ENCODE measurements at regions not wholly inside any gene's neighbourhood (a gene's known extent, or its start where the extent isn't known, plus 50 kb on each side); places are given as distances from the start of the nearest gene placed in this dataset.
"Not testable (repeated sequence)": the region's sequence is repeated elsewhere in the genome, so short reads cannot be mapped to it uniquely, and the experiment has no call there.

DNA sequence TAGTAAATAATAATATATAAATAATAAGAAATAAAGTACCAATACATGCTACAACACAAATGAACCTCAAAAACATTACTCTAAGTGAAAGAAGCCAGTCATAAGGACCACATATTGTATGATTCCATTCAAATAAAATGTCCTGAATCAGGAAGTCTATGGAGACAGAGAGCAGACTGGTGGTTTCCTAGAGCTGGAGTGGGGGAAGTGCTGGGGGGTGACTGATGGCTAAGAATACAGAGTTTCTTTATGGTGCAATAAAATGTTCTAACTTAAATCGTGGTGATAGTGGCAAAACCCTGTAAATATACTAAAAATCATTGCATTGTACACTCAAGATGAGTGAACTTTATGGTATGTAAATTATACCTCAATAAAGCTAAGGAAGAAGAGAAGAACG lies 376.5 kb downstream of the BUD13 start:
- FAIRE-seq, result no peak

DNA sequence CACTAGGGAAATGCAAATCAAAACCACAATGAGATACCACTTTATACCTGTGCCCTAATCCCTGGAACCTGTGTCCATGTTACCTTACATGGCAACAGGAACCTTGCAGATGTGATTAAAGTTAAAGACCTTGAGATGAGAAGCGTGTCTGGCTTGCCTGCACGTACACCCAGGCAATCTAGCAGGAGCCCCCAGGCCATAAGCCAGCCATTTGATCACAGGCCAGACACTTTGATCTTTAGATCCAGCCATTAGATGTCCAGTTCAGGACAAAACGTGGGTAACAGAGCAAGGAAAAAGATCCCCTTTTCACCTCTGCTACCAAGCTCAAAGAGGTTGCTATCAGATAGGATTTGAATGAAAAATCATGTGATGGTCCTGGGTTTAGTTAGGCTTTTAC lies 378.8 kb downstream of the BUD13 start:
- no peak for DNase-seq (ENCODE audit: low spot score in 2 of 2)
- FAIRE-seq, result no peak

More for the DNA sequence above, 376.5 kb downstream of the BUD13 start:
- DNase-seq (ENCODE audit: low spot score in 2 of 2), result no peak

DNA sequence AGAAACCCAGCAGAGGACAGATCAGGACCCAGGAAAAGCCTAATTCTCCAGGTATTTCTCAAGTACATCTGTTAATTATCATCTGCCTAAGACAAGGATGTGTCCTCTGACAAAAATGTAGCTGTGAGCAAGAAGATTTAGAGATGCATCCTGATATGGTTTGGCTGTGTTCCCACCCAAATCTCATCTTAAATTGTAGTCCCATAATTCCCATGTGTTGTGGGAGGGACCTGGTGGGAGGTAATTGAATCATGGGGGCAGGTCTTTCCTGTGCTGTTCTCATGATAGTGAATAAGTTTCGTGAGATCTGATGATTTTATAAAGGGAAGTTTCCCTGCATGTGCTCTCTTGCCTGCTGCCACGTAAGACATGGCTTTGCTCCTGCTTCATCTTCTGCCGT lies 381.8 kb downstream of the BUD13 start:
- no peak for DNase-seq (ENCODE audit: low spot score in 2 of 2)
- FAIRE-seq, result no peak

DNA sequence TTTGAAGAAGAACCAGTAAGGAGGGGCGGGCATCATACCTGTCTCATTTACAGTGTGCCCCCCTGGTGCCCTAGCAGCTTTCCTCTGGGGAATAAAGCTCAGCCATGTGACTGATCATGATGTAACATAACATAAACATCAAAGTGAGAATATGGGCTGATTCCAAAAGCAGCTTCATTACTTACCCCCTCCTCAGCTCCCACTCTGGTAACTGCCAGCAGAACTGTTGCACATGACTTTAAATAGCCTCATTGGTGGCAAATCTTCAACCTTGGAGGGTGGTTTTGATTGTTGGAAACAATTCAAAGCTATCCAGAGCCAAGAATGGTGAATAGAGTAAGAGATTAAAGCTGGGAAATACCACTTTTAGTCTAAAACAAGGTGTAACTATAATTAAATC lies 384.6 kb downstream of the BUD13 start:
- DNase-seq (ENCODE audit: low spot score in 2 of 2) (no peak), FAIRE-seq (no peak)

DNA sequence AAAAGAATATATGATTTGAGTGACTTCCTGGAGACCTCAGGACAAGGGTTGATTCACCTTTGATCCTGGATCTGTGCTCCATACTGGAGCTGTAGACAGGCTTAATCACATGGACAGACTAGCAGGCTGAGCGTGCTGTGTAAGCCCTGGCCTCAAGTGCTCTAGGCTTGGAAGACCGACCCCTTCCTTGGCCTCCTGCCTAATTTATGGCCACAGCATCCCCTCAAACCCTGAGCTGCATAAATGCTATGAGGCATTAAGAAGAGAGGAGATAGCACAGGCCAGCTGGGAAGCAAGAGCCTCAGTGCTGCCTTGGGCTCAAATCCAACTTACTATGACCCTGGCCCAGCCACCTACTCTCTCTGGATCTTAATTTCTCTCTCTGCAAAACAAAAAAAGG lies 385.1 kb downstream of the BUD13 start:
- FAIRE-seq (no peak), DNase-seq (ENCODE audit: low spot score in 2 of 2) (no peak)

DNA sequence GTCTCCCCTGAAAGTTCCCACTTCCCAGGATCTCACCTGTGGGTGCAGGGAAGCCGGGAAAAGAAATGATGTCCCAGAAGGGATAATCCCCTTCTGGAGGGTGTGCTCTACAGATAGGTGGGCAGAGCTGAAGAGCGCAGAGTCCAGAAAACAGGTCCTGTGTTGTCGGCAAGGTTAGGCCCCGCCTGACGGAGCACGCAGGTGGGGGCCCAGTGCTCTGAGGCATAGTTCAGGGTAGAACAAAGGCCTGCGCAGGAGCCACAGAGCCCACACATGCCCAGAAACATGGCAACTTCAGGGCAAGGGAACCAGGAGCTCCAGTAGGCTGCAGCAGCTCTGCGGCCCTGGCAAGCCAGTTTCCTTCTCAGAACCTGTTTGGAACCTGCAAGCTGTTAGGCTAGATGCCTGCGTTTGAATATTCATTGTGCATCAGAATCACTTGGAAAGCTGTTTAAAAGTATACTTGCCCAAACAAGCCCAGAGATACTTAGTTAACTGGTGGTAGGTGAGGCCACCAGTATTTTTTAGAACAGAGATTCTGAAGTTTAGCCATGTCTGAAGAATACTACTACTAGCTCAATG lies 386.6 kb downstream of the BUD13 start:
- FAIRE-seq, result no peak
- no peak for DNase-seq (ENCODE audit: low spot score in 2 of 2)

DNA sequence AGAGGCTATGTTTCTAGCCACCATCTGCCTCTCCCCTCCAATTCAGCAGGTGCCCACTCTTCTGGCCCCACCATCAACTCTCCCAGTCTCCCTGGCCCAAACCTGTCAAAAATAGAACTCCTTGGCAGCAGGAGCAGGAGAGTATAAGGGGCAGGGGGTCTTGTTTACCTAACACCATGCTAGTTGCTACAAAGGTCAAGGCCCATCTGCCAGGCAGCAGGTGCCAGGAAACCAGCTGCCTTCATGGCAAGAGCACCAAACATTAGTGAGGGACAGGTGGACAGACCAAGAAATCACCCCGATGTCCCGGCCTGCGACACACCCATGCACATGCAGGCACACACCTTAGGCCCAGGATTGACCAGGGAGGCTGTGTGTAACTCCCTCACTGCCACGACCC lies 387.9 kb downstream of the BUD13 start:
- FAIRE-seq (no peak), DNase-seq (ENCODE audit: low spot score in 2 of 2) (no peak)

DNA sequence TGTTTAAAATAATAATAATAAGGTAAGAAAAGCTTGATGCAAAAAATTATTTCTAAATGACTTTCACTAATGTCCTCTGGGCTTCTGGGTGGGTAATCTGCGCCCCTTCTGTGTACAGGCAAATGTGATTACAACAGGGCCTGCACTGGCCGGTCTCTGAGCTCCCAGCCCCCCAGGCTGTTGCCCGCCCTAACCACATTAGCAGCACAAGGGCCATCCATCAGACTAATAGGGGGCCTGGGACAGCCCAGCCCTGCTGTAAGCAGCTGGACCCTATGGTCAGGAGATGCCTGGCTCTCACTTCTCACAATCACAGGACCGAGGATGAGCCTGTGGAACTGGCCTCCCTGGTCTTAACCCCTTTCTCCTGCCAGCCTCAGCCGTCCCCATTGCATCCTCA lies 388.4 kb downstream of the BUD13 start:
- no peak for DNase-seq (ENCODE audit: low spot score in 2 of 2)
- FAIRE-seq, result no peak

DNA sequence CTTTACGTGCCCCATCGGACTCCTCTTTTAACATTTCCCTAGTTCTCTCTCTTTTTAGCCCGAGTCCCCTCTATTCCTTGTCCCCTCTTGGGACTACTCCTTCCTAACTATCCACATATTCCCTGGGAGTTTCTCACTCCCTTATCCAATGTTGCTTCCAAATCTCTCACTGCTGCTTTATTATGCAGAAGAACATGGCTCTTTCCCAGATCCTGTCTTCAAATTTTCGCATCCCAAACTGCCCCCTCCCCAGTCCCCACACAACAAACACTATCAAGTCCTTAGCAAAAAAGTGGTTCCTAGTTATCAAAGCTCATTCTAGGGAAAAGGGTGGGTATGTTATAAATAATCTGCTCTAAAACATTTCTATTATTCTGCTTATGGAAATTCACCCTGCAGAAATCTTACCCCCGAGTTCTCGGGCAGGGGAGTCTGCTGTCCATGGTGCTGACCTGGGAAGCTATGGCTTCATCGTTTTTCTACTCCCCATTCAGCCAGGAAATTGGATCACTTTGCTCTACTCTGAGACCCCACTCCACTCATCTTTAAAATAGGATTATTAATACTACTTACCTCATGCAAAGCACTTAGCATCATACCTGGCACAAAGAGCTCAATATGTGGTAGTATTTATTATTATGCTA lies 393.5 kb downstream of the BUD13 start:
- DNase-seq (ENCODE audit: low spot score in 2 of 2) (no peak), FAIRE-seq (no peak)

DNA sequence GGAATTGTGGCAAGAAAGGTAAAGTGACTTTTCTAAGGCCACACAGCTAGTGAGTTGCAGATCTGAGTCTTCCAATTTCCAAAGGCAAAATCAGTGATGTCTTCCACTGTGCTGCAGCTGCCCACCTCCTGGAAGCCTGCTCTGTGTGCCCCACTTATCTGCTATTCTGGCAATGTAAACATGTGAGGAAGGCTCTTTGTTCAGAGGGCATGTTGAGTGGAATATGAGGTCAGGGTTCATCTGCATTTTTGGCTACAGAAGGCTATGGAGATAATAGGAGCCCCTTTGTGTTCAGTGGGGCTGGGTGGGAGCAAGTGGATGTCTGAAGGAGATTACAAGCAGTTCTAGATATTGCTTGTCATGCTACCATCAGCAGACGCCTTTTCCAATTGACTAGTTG lies 396.2 kb downstream of the BUD13 start:
- FAIRE-seq, result no peak

DNA sequence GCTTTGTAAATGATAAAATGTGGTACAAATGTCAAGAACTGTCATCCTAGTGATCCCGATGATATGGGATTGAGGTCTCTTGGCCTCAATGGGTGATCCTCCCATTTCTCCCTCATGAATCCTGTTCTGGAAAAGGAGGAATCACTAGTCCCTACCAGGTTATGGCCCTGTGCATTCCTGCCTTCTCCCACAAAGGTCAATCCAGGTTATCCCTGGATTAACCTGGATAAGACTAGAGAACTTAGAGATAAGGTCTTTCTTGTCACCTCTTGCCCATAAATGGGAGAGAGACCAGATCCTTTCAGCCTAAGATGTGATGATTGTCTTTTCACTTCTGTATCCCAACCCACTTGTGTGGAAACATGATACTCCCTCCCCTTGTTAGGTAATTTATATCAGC lies 396.7 kb downstream of the BUD13 start:
- DNase-seq (ENCODE audit: low spot score in 2 of 2) (no peak), FAIRE-seq (no peak)

More for the DNA sequence above, 396.2 kb downstream of the BUD13 start:
- no peak for DNase-seq (ENCODE audit: low spot score in 2 of 2)

DNA sequence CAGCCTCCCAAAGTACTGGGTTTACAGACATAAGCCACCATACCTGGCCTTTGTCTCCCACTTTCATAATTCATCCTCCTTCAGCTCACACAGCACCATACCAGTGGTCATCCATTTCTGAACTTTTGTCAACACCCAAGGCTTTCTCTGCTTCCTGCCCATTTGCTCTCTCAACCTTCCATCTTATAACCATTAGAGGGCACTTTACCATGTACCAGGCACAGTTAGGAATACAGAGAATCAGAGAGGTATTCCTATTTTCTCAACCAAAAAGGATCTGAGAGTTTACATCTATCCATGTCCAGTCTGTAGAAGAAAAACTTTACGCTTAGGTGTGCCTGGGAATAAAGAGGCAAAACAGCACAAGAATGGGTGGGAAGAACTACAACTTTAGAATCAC lies 397.6 kb downstream of the BUD13 start:
- DNase-seq (ENCODE audit: low spot score in 2 of 2) (no peak), FAIRE-seq (no peak)

DNA sequence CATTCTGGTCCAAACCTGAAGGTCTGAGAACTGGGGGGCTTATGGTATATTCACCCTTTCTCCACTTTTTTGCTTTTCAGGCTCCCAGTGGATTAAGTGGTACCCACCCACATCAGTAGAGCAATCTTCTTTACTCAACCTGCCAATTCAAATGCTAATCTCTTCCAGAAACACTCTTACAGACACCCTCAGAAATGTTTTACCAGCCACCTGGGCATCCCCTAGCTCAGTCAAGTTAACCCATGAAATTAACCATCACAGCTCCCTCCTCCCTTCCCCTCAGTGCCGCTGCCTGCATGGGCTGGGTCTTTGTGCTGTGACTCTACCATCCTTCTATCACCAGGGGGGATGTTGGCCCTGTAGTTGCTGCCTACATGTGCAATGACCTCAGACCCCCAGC lies 398.7 kb downstream of the BUD13 start:
- FAIRE-seq, result no peak
- DNase-seq (ENCODE audit: low spot score in 2 of 2), result no peak

DNA sequence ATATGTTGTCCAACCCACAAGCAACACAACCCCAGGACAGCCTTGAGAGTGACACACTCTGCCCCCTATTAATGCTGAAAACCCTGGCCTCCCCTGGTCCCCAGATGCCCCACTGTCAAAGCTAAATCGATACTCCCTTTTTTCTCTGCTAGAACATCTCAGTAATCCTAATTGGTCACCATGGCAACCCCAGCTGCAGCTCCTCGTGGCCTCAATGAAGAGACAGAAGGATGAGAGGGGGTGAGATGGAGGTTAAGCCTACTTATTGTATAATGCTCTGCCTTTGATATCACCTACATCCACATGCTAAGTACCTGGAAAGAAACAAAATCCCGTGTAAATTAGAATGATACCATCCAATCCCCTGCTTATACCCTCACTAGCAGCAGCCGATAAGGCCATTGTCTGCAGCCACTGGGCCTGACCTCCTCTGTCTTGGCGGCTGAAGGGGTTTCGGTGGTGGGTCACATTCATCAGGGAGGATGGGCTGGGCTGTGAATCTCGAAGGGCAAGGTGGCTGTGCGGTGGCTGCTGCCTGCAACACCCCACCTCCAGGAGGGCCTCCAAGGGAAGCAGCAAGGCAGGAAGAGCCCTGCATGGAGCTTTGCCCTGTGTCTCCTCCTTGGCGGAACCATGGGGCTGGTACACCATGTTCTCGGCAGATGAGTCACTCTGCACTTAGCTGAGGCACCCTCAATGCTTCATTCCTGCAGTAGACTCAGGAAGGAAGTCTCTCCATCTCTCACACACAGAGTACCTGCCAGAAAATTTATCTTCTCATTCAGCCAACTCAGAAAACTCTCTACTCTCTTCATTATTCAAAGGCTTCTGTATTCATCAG lies 399.5 kb downstream of the BUD13 start:
- DNase-seq (ENCODE audit: low spot score in 2 of 2) (no peak), FAIRE-seq (no peak)

DNA sequence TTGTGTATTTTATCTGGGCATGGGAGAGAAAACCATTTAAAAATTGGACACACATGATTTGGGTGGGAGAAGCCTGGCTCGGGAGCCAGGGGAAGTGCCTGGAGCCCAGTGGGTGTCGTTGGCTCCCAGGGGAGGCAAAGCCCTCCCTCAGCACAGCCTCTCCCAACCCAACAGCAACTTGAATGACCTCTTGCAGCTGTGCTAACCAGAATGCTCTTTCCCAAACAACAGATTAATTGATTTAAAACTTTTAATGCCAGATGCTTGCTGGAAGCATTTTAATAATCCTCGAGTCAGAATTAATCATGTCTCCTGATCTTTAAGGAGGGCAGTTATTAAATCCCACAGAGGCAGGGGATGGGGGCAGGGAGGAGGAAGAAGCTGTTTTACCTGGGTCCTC lies 401.6 kb downstream of the BUD13 start:
- DNase-seq (ENCODE audit: low spot score in 2 of 2) (no peak), FAIRE-seq (no peak)

DNA sequence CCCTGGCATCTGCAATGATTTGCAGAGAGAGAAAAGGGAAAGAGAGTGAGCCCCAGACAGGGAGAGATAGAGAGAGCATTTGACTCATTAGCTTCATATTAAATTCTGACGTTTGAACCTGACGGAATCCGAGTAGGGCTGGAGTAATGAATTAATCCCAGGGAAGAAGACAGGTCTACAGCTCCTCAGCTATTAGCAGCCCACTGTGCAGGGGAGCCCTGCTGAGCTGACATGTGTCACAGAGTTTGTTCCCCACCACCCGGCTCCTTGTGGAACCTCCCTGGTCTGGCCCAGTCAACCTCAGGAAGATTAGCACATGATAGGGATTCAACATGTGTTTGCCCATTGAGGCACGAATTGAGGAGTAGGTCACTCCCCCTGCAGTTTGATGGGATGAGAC lies 404.0 kb downstream of the BUD13 start:
- DNase-seq (ENCODE audit: low spot score in 2 of 2) (no peak), FAIRE-seq (no peak)

DNA sequence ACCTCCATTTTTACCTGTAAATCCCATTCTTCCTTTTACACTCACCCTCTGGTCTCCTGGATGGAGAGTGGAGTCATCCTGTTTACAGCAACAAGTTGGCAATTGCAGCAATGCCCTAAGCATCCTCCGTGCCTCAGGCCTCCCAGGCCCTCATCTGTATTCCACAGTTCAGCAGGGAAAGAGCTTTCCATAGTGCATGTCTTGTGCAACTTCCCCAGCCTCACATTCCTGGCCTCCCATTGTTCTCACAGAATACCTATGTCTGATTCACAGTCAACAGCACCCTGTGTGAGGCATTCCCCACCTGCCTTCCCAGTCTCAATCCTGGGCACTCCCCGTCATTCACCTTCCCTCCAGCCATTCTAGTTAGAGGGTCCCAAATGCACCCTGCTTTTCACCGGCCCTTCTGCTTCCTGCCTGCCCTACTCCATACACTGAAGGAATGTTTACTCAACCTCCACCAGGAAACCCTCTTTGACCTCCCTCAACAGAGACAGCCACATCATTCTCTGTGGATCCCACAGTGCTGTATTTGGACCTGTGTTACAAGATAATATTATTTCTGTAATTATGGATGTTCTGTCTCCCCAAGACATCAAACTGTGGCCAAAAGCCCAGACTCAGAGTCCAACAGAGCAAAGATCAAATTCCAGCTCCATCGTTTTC lies 405.7 kb downstream of the BUD13 start:
- FAIRE-seq (no peak), DNase-seq (ENCODE audit: low spot score in 2 of 2) (no peak)

DNA sequence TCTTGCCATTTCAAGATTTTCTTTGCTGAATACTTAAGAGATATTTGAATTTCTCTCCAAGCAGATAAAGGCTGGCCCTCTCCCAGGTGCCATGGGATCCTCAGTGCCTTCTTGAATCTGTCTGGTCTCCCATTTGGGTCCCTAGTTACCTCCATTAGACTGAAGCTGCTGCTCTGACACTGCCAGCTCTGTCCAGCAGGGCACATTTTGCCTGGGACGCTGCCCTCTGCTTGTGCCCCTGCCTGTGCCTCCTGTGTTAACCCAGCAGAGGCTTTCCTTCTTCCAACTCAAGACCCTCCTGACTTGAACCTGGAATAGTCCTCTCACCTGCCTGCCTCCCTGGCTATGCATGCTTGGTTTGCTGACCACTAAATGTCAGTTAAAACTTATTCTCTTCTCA lies 406.3 kb downstream of the BUD13 start:
- FAIRE-seq (no peak), DNase-seq (ENCODE audit: low spot score in 2 of 2) (no peak)

DNA sequence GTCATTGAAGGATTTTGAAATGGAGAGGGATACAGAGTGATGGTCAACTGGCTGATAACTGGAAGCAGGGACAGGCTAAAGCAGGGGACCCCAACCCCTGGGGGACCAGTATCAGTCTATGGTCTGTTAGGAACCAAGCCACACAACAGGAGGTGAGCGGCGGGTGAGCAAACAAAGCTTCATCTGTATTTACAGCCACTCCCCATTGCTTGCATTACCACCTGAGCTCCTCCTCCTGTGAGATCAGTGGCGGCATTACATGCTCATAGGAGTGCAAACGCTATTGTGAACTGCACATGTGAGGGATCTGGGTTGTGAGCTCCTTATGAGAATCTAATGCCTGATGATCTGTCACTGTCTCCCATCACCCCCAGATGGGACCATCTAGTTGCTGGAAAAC lies 407.9 kb downstream of the BUD13 start:
- DNase-seq (ENCODE audit: low spot score in 2 of 2); FAIRE-seq: not testable (repeated sequence)

DNA sequence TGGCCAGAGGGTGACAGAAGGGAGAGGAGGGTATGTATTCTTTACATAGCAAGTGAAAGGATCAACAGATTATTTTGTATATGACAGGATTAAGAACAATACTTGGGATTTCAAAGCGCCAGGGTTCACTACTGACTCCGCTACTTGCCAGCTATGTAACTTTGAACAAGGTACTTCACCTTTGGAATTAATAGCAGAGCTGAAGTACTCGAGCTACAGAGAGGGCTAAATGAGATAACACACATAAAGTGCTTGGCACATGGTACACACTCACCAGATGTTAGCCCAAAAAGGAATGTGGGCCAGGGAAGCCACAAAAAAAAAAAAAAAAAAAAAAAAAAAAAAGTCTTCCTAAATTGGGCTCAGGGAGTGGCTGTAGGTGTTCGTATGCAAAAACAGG lies 408.4 kb downstream of the BUD13 start:
- FAIRE-seq, result no peak
- no peak for DNase-seq (ENCODE audit: low spot score in 2 of 2)

DNA sequence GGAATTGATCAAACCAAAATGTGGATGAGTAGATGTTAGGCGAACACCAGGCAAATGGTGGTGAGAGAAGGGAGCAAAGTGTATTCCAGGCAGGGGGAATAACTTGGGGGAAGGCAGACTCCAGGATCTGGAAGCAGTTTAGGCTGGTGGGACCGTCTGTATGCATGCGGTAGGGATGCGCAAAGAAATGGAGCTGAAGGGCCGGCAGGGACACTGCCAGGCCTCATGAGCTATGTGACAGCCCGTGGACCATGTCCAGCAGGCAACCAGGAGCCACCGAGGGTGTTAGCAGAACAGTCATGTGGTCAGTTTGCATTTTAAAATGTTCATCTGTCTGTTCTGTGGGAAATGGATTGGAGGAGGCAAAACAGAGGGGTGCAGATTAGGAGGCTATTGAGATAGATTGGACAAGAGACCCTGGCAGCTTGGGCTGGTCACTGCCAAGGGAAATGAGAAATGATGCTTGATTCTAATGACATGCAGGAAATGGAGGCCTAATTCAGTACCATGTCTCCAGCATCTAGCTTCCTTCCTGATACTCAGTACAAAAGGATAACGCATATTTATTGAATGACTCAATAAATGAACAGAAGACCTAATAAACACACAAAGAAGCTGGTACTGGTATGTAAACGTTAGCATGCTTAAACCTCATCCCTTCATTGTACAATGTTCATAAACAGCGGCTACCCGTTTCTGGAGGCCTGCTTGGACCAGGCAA lies 412.4 kb downstream of the BUD13 start:
- no peak for FAIRE-seq
- no peak for DNase-seq (ENCODE audit: low spot score in 2 of 2)

All from frontal cortex (tissue), 3 donors.